HEK293T (cell line): ENCODE measurements at regions not wholly inside any gene's neighbourhood (a gene's known extent, or its start where the extent isn't known, plus 50 kb on each side); places are given as distances from the start of the nearest gene placed in this dataset.

Source experiments
- BHLHE40 ChIP-seq: fragments of 450-650 bp; IDR thresholded peaks from 2 replicates; pipeline ENCODE4 v1.6.1; 2016; ENCODE audit warnings: mild to moderate bottlenecking, moderate library complexity, borderline replicate concordance
- FOXA1 ChIP-seq: fragments of 450-650 bp; IDR thresholded peaks from 2 replicates; pipeline ENCODE4 v1.6.1; 2016; ENCODE audit warnings: mild to moderate bottlenecking
- FOXK2 ChIP-seq: fragments of 450-650 bp; IDR thresholded peaks from 2 replicates; pipeline ENCODE4 v1.6.1; 2016; ENCODE audit warnings: mild to moderate bottlenecking
- FOXM1 ChIP-seq: fragments of 450-650 bp; IDR thresholded peaks from 2 replicates; pipeline ENCODE4 v1.6.1; 2017; ENCODE audit warnings: mild to moderate bottlenecking, borderline replicate concordance
- HDGF ChIP-seq: fragments of 450-650 bp; IDR thresholded peaks from 2 replicates; pipeline ENCODE4 v1.6.1; 2017; ENCODE audit warnings: antibody characterized with exemption, borderline replicate concordance
- L3MBTL2 ChIP-seq: fragments of 450-650 bp; conservative IDR thresholded peaks from 2 replicates; pipeline ENCODE4 v1.6.1; 2016; ENCODE audit warnings: mild to moderate bottlenecking
- PKNOX1 ChIP-seq: fragments of 450-650 bp; IDR thresholded peaks from 2 replicates; pipeline ENCODE4 v1.6.1; 2016

GRCh38 chr6:48272518-48272917 is 161.5 kb upstream of the PTCHD4 start:
- TF ChIP-seq HDGF (no peak), PKNOX1 (no peak), BHLHE40 (no peak), FOXM1 (no peak), L3MBTL2 (no peak), FOXA1 (no peak), FOXK2 (no peak)
